ENCODE measurements at regions not wholly inside any gene's neighbourhood (a gene's known extent, or its start where the extent isn't known, plus 50 kb on each side); places are given as distances from the start of the nearest gene placed in this dataset.
A peak's percentile ranks its signal among the peaks of the same experiment; 100 is the strongest.

- DNase-seq: no peak
Measured at GRCh38 chr2:58665154-58665553, 424.0 kb upstream of the FANCL start.

- no peak for DNase-seq
Measured at GRCh38 chr2:58664523-58665151, 423.5 kb upstream of the FANCL start.

- no peak for DNase-seq
Measured at GRCh38 chr2:58660046-58660445, 418.9 kb upstream of the FANCL start.

- DNase-seq: no peak
Measured at GRCh38 chr2:58655152-58655551, 414.0 kb upstream of the FANCL start.

- DNase-seq: no peak
Measured at GRCh38 chr2:58651930-58652329, 410.8 kb upstream of the FANCL start.

GRCh38 chr2:58650781-58651180, 409.7 kb upstream of the FANCL start:
- no peak for DNase-seq

- no peak for DNase-seq
Measured at GRCh38 chr2:58649756-58650155, 408.6 kb upstream of the FANCL start.

- DNase-seq: no peak
Measured at GRCh38 chr2:58645017-58645416, 403.9 kb upstream of the FANCL start.

GRCh38 chr2:58644451-58644850, 403.3 kb upstream of the FANCL start:
- peak; percentile 8 for DNase-seq

GRCh38 chr2:58641001-58641400, 399.9 kb upstream of the FANCL start:
- DNase-seq: no peak

GRCh38 chr2:58640042-58640441, 398.9 kb upstream of the FANCL start:
- DNase-seq: no peak

GRCh38 chr2:58638256-58638805, 397.2 kb upstream of the FANCL start:
- DNase-seq: no peak

- DNase-seq: no peak
Measured at GRCh38 chr2:58636872-58637271, 395.7 kb upstream of the FANCL start.

GRCh38 chr2:58635801-58636375, 394.8 kb upstream of the FANCL start:
- DNase-seq: no peak

- DNase-seq: no peak
Measured at GRCh38 chr2:58634653-58635370, 393.7 kb upstream of the FANCL start.

- no peak for DNase-seq
Measured at GRCh38 chr2:58633613-58634365, 392.7 kb upstream of the FANCL start.

- DNase-seq: no peak
Measured at GRCh38 chr2:58631986-58632385, 390.9 kb upstream of the FANCL start.

- no peak for DNase-seq
Measured at GRCh38 chr2:58629545-58630119, 388.5 kb upstream of the FANCL start.

- no peak for DNase-seq
Measured at GRCh38 chr2:58620896-58621295, 379.8 kb upstream of the FANCL start.

- DNase-seq: no peak
Measured at GRCh38 chr2:58620093-58620492, 379.0 kb upstream of the FANCL start.

GRCh38 chr2:58616961-58617360, 375.8 kb upstream of the FANCL start:
- DNase-seq: no peak

- no peak for DNase-seq
Measured at GRCh38 chr2:58614219-58614618, 373.1 kb upstream of the FANCL start.

GRCh38 chr2:58612973-58613372, 371.8 kb upstream of the FANCL start:
- DNase-seq: no peak
